K562 (cell line): ENCODE measurements at regions not wholly inside any gene's neighbourhood (a gene's known extent, or its start where the extent isn't known, plus 50 kb on each side); places are given as distances from the start of the nearest gene placed in this dataset.

ENCODE experiments used
- ATAC-seq: fragments of 200-7000 bp; cut with Tn5 transposase; 3 replicates; pipeline ENCODE4 v1.9.1; 2020; ENCODE audit warnings: moderate library complexity
- BruUV-seq: library from RNA; stranded (reverse); fragments of 400-500 nt; replicated peaks from 2 replicates; lab custom pipeline; 2021; lab: Mats Ljungman, UMichigan
- CTCF ChIA-PET: fragments of 300-600 bp; formaldehyde crosslinking; extraction: SDS; loops from one replicate; lab custom pipeline; 2021; ENCODE audit warnings: low intra/inter-chr PET ratio; lab: Yijun Ruan, JAX
- POLR2A ChIA-PET: fragments of 300-600, 350-650 bp; sonication (Branson Sonifier 250); formaldehyde crosslinking; extraction: SDS; loops from one replicate; lab custom pipeline; 2021; ENCODE audit warnings: antibody characterized with exemption, inconsistent platforms; lab: Yijun Ruan, JAX
- DNase-seq, 4 experiments: peaks; one replicate each; pipeline versions ENCODE4 v3.0.0 to v3.0.0-alpha.2; 2011 to 2018; ENCODE audit warnings: low spot score in 3 of 4, mixed read lengths in 3 of 4; ENCODE audit errors: extremely low read depth in 1 of 4
- FAIRE-seq: peaks from 2 replicates; lab custom pipeline; 2011; peaks lifted over from hg19 to GRCh38; lab: Jason Lieb, UNC
- H2AFZ ChIP-seq: 2 replicates; pipeline ENCODE4 v1.6.0; 2011; ENCODE audit warnings: low read depth, low read length, control low read depth, inconsistent platforms
- H3K27ac ChIP-seq: fragments of 200-600 bp; 3 replicates; pipeline ENCODE4 v1.8.0; 2011; ENCODE audit warnings: low read depth, mild to moderate bottlenecking, control low read depth, inconsistent platforms, low read length, moderate library complexity, mixed read lengths; ENCODE audit errors: extremely low read depth
- H3K27me3 ChIP-seq, 2 experiments: fragments of 300-600 bp in 1 of 2; 2 replicates in 1 of 2; 3 replicates in 1 of 2; pipeline versions ENCODE4 v1.6.0 to v1.8.0; 2011; ENCODE audit warnings: inconsistent platforms in 2 of 2, low read length in 2 of 2, mild to moderate bottlenecking in 1 of 2, mixed read lengths in 1 of 2, moderate library complexity in 1 of 2; ENCODE audit not compliant: control insufficient read depth in 2 of 2, insufficient read depth in 2 of 2
- H3K36me3 ChIP-seq: fragments of 300-600 bp; 3 replicates; pipeline ENCODE4 v1.8.0; 2011; ENCODE audit warnings: mild to moderate bottlenecking, low read length, inconsistent platforms; ENCODE audit not compliant: control insufficient read depth, insufficient read depth
- H3K4me1 ChIP-seq, 2 experiments: fragments of 200-600 bp in 1 of 2; replicated peaks in 1 of 2; 2 replicates in 1 of 2; 3 replicates in 1 of 2; pipeline versions ENCODE4 v1.5.1 to v1.8.0; 2011; ENCODE audit warnings: inconsistent platforms in 2 of 2, low read length in 2 of 2, mild to moderate bottlenecking in 1 of 2, mixed read lengths in 1 of 2, moderate library complexity in 1 of 2; ENCODE audit not compliant: control insufficient read depth in 2 of 2, insufficient read depth in 2 of 2
- H3K4me2 ChIP-seq: 2 replicates; pipeline ENCODE4 v1.6.1; 2011; ENCODE audit warnings: low read length, control low read depth, inconsistent platforms, mixed read lengths; ENCODE audit not compliant: insufficient read depth
- H3K4me3 ChIP-seq: fragments of 200-600 bp; sonication (generic), shearing (Covaris generic); 2 replicates; pipeline ENCODE4 v1.5.1; 2016; ENCODE audit warnings: control low read depth, inconsistent platforms
- H3K79me2 ChIP-seq: fragments of 200-600 bp; 3 replicates; pipeline ENCODE4 v1.8.0; 2011; ENCODE audit warnings: low read length, inconsistent platforms; ENCODE audit not compliant: control insufficient read depth, insufficient read depth
- H3K9ac ChIP-seq, 2 experiments: 2 replicates each; pipeline versions ENCODE4 v1.6.0 to v1.6.1; 2011; ENCODE audit warnings: low read depth in 2 of 2, low read length in 2 of 2, control low read depth in 1 of 2, inconsistent platforms in 1 of 2, mild to moderate bottlenecking in 1 of 2, mixed read lengths in 1 of 2; ENCODE audit not compliant: insufficient read depth in 1 of 2
- H3K9me1 ChIP-seq: one replicate; pipeline ENCODE4 v1.6.0; 2011; ENCODE audit warnings: inconsistent platforms, mild to moderate bottlenecking, low read length, moderate library complexity; ENCODE audit not compliant: control insufficient read depth, insufficient read depth
- H3K9me3 ChIP-seq: replicated peaks from 2 replicates; pipeline ENCODE4 v1.5.1; 2011; ENCODE audit warnings: low read depth, low read length, inconsistent platforms; ENCODE audit not compliant: control insufficient read depth, insufficient read depth
- H4K20me1 ChIP-seq: replicated peaks from 2 replicates; pipeline ENCODE4 v1.6.1; 2011; ENCODE audit warnings: low read length, inconsistent platforms, mixed read lengths; ENCODE audit not compliant: control insufficient read depth, insufficient read depth
- CHD7 ChIP-seq: fragments of 200-600 bp; sonication (generic); IDR thresholded peaks from one replicate; pipeline ENCODE4 v1.6.1; 2012; ENCODE audit warnings: mild to moderate bottlenecking, low read depth, low read length, inconsistent platforms
- GABPB1 ChIP-seq: sonication (generic); formaldehyde crosslinking; IDR thresholded peaks from 2 replicates; pipeline ENCODE4 v1.8.0; 2022; ENCODE audit warnings: mild to moderate bottlenecking, missing genetic modification reagents
- MAFF ChIP-seq: IDR thresholded peaks from 2 replicates; pipeline ENCODE4 v1.6.1; 2012; ENCODE audit warnings: low read length, improper control_type of control experiment
- NCOA1 ChIP-seq: fragments of 450-650 bp; IDR thresholded peaks from 2 replicates; pipeline ENCODE4 v1.6.1; 2016; ENCODE audit warnings: low read depth
- UBTF ChIP-seq, 2 experiments: IDR thresholded peaks; 2 replicates each; pipeline ENCODE4 v1.6.1; 2012; ENCODE audit warnings: improper control_type of control experiment in 2 of 2, low read depth in 2 of 2, low read length in 2 of 2, borderline replicate concordance in 1 of 2
- ZNF444 ChIP-seq: fragments of 250-450 bp; sonication (Bioruptor Pico); IDR thresholded peaks from 2 replicates; pipeline ENCODE4 v1.4.0; 2020; ENCODE audit warnings: mild to moderate bottlenecking, moderate library complexity
- WGBS: fragments of 100-300 bp; shearing (Covaris generic); methylation state at CpG from one replicate; pipeline ENCODE4 v1.1.6; 2016; ENCODE audit warnings: low coverage, mixed read lengths; ENCODE audit not compliant: insufficient coverage; ENCODE audit errors: missing lambda C conversion rate; 5-methylcytosine and 5-hydroxymethylcytosine counted together
- in situ Hi-C: fragments of 300-500 bp; cut with MboI; formaldehyde crosslinking; loops from 4 replicates; pipeline ENCODE4 v1.15.0; 2018; ENCODE audit warnings: inconsistent platforms, mixed read lengths
- intact Hi-C: fragments of 100-400 bp; cut with micrococcal nuclease; formaldehyde crosslinking; loops from 2 replicates; pipeline ENCODE4 v1.14.2; 2022

- Histone ChIP-seq H2AFZ (no peak overlapping the region), H3K4me3 (no peak overlapping the region), H3K36me3 (no peaks in the 10 kb centered on the region), H3K9ac (no peak overlapping the region), H3K79me2 (no peaks in the 10 kb centered on the region), H4K20me1 (no peaks in the 10 kb centered on the region), H3K27me3 (no peaks in the 10 kb centered on the region), H3K27ac (no peak overlapping the region), H3K4me1 (no peaks in the 10 kb centered on the region), H3K9me3 (no peaks in the 10 kb centered on the region), H3K9me1 (no peaks in the 10 kb centered on the region), H3K4me2 (no peak overlapping the region)
- intact Hi-C loops (no loop called here), in situ Hi-C loops (no loop called here)
- ChIA-PET CTCF (no interaction called here), POLR2A (no interaction called here)
- DNase-seq = no peak
- ATAC-seq = no peak
- no peak for FAIRE-seq
- 0% methylated on average over 1 of the region's 1 CpG for WGBS
- BruUV-seq = no TSS peak
- TF ChIP-seq GABPB1 (CRISPR knock-in tag) (no peak), UBTF (IDR thresholded peaks at IDR 0.05; ENCODE audit: borderline replicate concordance in 1 of 2, low read depth in 2 of 2, low read length in 2 of 2) (no peak), MAFF (no peak), NCOA1 (no peak), ZNF444 (CRISPR knock-in tag) (no peak), CHD7 (no peak)
Measured at GRCh38 chr3:74039105-74039504, 414.4 kb upstream of the PDZRN3 start.
